H9 (cell line): ENCODE measurements at regions not wholly inside any gene's neighbourhood (a gene's known extent, or its start where the extent isn't known, plus 50 kb on each side); places are given as distances from the start of the nearest gene placed in this dataset.

Experiments
- DNase-seq: peaks from one replicate; pipeline ENCODE4 v3.0.0-alpha.2; 2017
- H2AFZ ChIP-seq: one replicate; pipeline ENCODE4 v1.6.1; 2013; ENCODE audit warnings: mild to moderate bottlenecking, low read length, control low read depth, moderate library complexity
- H2AK5ac ChIP-seq: 2 replicates; pipeline ENCODE4 v1.6.1; 2013; ENCODE audit warnings: low read length, control low read depth, mixed read lengths; ENCODE audit not compliant: insufficient read length
- H2BK120ac ChIP-seq: one replicate; pipeline ENCODE4 v1.6.1; 2013; ENCODE audit warnings: low read depth, mild to moderate bottlenecking, low read length, control low read depth, inconsistent platforms; ENCODE audit not compliant: poor library complexity, severe bottlenecking
- H2BK12ac ChIP-seq: 2 replicates; pipeline ENCODE4 v1.6.1; 2013; ENCODE audit warnings: low read length, control low read depth, mixed read lengths, low read depth; ENCODE audit not compliant: insufficient read length
- H2BK15ac ChIP-seq: 2 replicates; pipeline ENCODE4 v1.6.1; 2013; ENCODE audit warnings: low read depth, low read length, control low read depth
- H2BK20ac ChIP-seq: one replicate; pipeline ENCODE4 v1.6.1; 2013; ENCODE audit warnings: low read depth, mild to moderate bottlenecking, low read length, control low read depth, inconsistent platforms; ENCODE audit not compliant: poor library complexity, severe bottlenecking
- H2BK5ac ChIP-seq: 2 replicates; pipeline ENCODE4 v1.6.1; 2013; ENCODE audit warnings: low read length, control low read depth, mixed read lengths; ENCODE audit not compliant: insufficient read length
- H3K14ac ChIP-seq: 2 replicates; pipeline ENCODE4 v1.6.1; 2013; ENCODE audit warnings: low read length, control low read depth; ENCODE audit not compliant: insufficient read depth
- H3K18ac ChIP-seq: 2 replicates; pipeline ENCODE4 v1.6.1; 2013; ENCODE audit warnings: low read depth, mild to moderate bottlenecking, mixed read lengths, low read length, control low read depth; ENCODE audit not compliant: insufficient read length
- H3K23ac ChIP-seq: 2 replicates; pipeline ENCODE4 v1.6.1; 2013; ENCODE audit warnings: low read length, control low read depth, mixed read lengths, low read depth; ENCODE audit not compliant: insufficient read length
- H3K23me2 ChIP-seq: 2 replicates; pipeline ENCODE4 v1.6.1; 2013; ENCODE audit warnings: low read depth, mild to moderate bottlenecking, mixed read lengths, low read length, control low read depth; ENCODE audit not compliant: insufficient read length, poor library complexity, severe bottlenecking
- H3K27ac ChIP-seq: 2 replicates; pipeline ENCODE4 v1.5.1; 2013; ENCODE audit warnings: low read length, control low read depth, mixed read lengths, low read depth; ENCODE audit not compliant: insufficient read length
- H3K27me3 ChIP-seq: 2 replicates; pipeline ENCODE4 v1.6.1; 2013; ENCODE audit warnings: low read length, control low read depth, inconsistent platforms; ENCODE audit not compliant: insufficient read depth
- H3K4ac ChIP-seq: 2 replicates; pipeline ENCODE4 v1.6.1; 2013; ENCODE audit warnings: low read depth, mild to moderate bottlenecking, control low read depth, inconsistent platforms, low read length, moderate library complexity
- H3K4me1 ChIP-seq: 2 replicates; pipeline ENCODE4 v1.6.1; 2013; ENCODE audit warnings: low read length, control low read depth, inconsistent platforms; ENCODE audit not compliant: insufficient read depth
- H3K4me2 ChIP-seq: 2 replicates; pipeline ENCODE4 v1.6.1; 2013; ENCODE audit warnings: low read length, control low read depth, mixed read lengths; ENCODE audit not compliant: insufficient read length, insufficient read depth
- H3K56ac ChIP-seq: 2 replicates; pipeline ENCODE4 v1.6.1; 2013; ENCODE audit warnings: low read depth, mild to moderate bottlenecking, mixed read lengths, low read length, control low read depth; ENCODE audit not compliant: insufficient read length
- H3K79me1 ChIP-seq: 2 replicates; pipeline ENCODE4 v1.6.1; 2013; ENCODE audit warnings: low read depth, mild to moderate bottlenecking, moderate library complexity, low read length, control low read depth, inconsistent platforms; ENCODE audit not compliant: insufficient read depth, poor library complexity, severe bottlenecking
- H3K79me2 ChIP-seq: 2 replicates; pipeline ENCODE4 v1.6.1; 2013; ENCODE audit warnings: low read length, control low read depth, inconsistent platforms; ENCODE audit not compliant: insufficient read depth
- H3K9ac ChIP-seq: 2 replicates; pipeline ENCODE4 v1.6.1; 2013; ENCODE audit warnings: low read length, control low read depth, mixed read lengths; ENCODE audit not compliant: insufficient read length; ENCODE audit errors: extremely low read depth
- H3K9me3 ChIP-seq: one replicate; pipeline ENCODE4 v1.6.1; 2013; ENCODE audit warnings: low read depth, low read length, inconsistent platforms; ENCODE audit not compliant: control insufficient read depth
- H3T11ph ChIP-seq: one replicate; pipeline ENCODE4 v1.6.1; 2013; ENCODE audit warnings: mild to moderate bottlenecking, low read length, control low read depth, inconsistent platforms
- H4K20me1 ChIP-seq: one replicate; pipeline ENCODE4 v1.6.1; 2013; ENCODE audit not compliant: control insufficient read depth, insufficient read length, insufficient read depth
- H4K5ac ChIP-seq: 2 replicates; pipeline ENCODE4 v1.6.1; 2013; ENCODE audit warnings: low read depth, mild to moderate bottlenecking, mixed read lengths, low read length, control low read depth; ENCODE audit not compliant: insufficient read length
- H4K8ac ChIP-seq: replicated peaks from 2 replicates; pipeline ENCODE4 v1.6.1; 2013; ENCODE audit warnings: low read length, control low read depth, mixed read lengths, low read depth; ENCODE audit not compliant: insufficient read length
- H4K91ac ChIP-seq: 2 replicates; pipeline ENCODE4 v1.6.1; 2013; ENCODE audit warnings: low read depth, mild to moderate bottlenecking, moderate library complexity, mixed read lengths, low read length, control low read depth; ENCODE audit not compliant: insufficient read length
- H3K27ac Mint-ChIP-seq, 3 experiments: 2 replicates in 2 of 3; 3 replicates in 1 of 3; pipeline ENCODE4 v1.8.0; 2020 to 2021; ENCODE audit warnings: mixed read lengths in 3 of 3, mild to moderate bottlenecking in 1 of 3, moderate library complexity in 1 of 3
- H3K27me3 Mint-ChIP-seq: 2 replicates; pipeline ENCODE4 v1.8.0; 2021; ENCODE audit warnings: low read depth, mild to moderate bottlenecking, moderate library complexity, mixed read lengths
- H3K36me3 Mint-ChIP-seq, 3 experiments: 2 replicates in 2 of 3; 3 replicates in 1 of 3; pipeline ENCODE4 v1.8.0; 2020 to 2021; ENCODE audit warnings: low read depth in 3 of 3, mixed read lengths in 3 of 3; ENCODE audit not compliant: insufficient read depth in 1 of 3
- H3K4me1 Mint-ChIP-seq, 2 experiments: 2 replicates each; pipeline ENCODE4 v1.8.0; 2020; ENCODE audit warnings: mixed read lengths in 2 of 2
- H3K4me3 Mint-ChIP-seq, 2 experiments: 2 replicates in 1 of 2; 3 replicates in 1 of 2; pipeline ENCODE4 v1.8.0; 2020 to 2021; ENCODE audit warnings: mild to moderate bottlenecking in 2 of 2, mixed read lengths in 2 of 2, moderate library complexity in 1 of 2
- H3K9me3 Mint-ChIP-seq, 2 experiments: 2 replicates in 1 of 2; 3 replicates in 1 of 2; pipeline ENCODE4 v1.8.0; 2020; ENCODE audit warnings: mild to moderate bottlenecking in 2 of 2, mixed read lengths in 2 of 2, moderate library complexity in 1 of 2
- WGBS: extraction: QIAGEN DNeasy Blood & Tissue Kit; methylation state at CpG from one replicate; pipeline ENCODE4 v1.1.7; 2013; ENCODE audit warnings: missing lambda C conversion rate, low lambda C conversion rate, mixed read lengths; ENCODE audit not compliant: insufficient read length; ENCODE audit errors: extremely low coverage; 5-methylcytosine and 5-hydroxymethylcytosine counted together
- TF ChIP-seq, protein P1 (sequence below): fragments of 200-600 bp; sonication (generic); conservative IDR thresholded peaks from 3 replicates; pipeline ENCODE4 v1.8.0; 2021; ENCODE audit warnings: antibody characterized with exemption, mild to moderate bottlenecking

DNA sequence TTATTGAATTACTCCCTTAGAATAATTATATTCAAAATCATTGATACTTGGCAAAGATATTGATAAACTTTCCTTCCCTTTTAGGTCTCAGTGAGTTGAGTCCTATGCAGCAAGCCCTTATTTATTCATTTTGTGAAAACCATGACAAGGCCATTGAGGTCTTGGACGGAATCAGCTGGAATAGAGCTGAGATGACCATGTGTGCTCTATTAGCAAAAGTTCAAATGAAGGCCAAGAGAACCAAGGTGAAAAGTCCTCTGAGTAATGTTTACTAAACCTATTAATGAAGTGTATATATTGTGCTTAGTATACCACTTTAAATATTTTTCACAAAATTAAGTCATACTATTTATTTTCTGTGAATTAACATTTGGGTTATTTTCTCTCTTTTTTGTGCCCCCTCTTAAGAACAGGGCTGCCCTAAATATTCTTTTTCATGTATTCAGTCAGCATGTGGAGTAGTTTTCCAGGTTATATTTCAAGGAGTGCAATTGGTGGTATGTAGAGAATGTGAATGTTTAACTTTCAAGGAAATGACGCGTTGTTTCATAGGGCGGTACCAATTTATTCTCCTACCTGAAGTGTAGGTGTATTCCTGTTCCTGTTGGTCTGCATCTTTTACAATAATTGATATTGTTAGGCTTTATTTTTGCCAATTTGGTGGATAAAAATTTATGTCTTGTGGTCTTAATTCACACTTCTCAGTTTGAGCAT lies 201.4 kb downstream of the TTC6 start:
- Histone ChIP-seq H3K27me3 (no peaks in the 10 kb centered on the region), H3K79me1 (no peaks in the 10 kb centered on the region), H2BK15ac (no peak overlapping the region), H3K23ac (no peak overlapping the region), H4K91ac (no peak overlapping the region), H4K8ac (no peak overlapping the region), H2BK120ac (no peak overlapping the region), H3K56ac (no peak overlapping the region), H2AFZ (no peak overlapping the region), H3K23me2 (no peaks in the 10 kb centered on the region), H3K4me2 (no peak overlapping the region), H2BK5ac (no peak overlapping the region), H2BK20ac (no peak overlapping the region), H3K4ac (no peak overlapping the region), H3K79me2 (no peaks in the 10 kb centered on the region), H3K9ac (no peak overlapping the region), H3K4me1 (no peaks in the 10 kb centered on the region), H3K9me3 (no peaks in the 10 kb centered on the region), H2AK5ac (no peak overlapping the region), H3K14ac (no peak overlapping the region), H3K27ac (no peak overlapping the region), H2BK12ac (no peak overlapping the region), H4K20me1 (no peaks in the 10 kb centered on the region), H3K18ac (no peak overlapping the region), H4K5ac (no peak overlapping the region), H3T11ph (no peak overlapping the region)
- Mint-ChIP-seq H3K27me3 (no peaks in the 10 kb centered on the region; the same call in 1 of the 2 replicates), H3K27ac (no peak overlapping the region), H3K36me3 (no peaks in the 10 kb centered on the region), H3K9me3 (no peaks in the 10 kb centered on the region), H3K4me1 (no peaks in the 10 kb centered on the region), H3K4me3 (no peak overlapping the region)
- no peak for DNase-seq
- no CpG with 5 or more reads among the region's 4 CpGs for WGBS
- TF ChIP-seq, protein P1, sequence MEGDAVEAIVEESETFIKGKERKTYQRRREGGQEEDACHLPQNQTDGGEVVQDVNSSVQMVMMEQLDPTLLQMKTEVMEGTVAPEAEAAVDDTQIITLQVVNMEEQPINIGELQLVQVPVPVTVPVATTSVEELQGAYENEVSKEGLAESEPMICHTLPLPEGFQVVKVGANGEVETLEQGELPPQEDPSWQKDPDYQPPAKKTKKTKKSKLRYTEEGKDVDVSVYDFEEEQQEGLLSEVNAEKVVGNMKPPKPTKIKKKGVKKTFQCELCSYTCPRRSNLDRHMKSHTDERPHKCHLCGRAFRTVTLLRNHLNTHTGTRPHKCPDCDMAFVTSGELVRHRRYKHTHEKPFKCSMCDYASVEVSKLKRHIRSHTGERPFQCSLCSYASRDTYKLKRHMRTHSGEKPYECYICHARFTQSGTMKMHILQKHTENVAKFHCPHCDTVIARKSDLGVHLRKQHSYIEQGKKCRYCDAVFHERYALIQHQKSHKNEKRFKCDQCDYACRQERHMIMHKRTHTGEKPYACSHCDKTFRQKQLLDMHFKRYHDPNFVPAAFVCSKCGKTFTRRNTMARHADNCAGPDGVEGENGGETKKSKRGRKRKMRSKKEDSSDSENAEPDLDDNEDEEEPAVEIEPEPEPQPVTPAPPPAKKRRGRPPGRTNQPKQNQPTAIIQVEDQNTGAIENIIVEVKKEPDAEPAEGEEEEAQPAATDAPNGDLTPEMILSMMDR = no peak
